GM21737 (cell line): ENCODE measurements at regions not wholly inside any gene's neighbourhood (a gene's known extent, or its start where the extent isn't known, plus 50 kb on each side); places are given as distances from the start of the nearest gene placed in this dataset.

ENCODE experiments used
- ATAC-seq: cut with Tn5 transposase; IDR thresholded peaks from one replicate; pipeline ENCODE4 v1.9.1; 2021; ENCODE audit warnings: mild to moderate bottlenecking, moderate library complexity; ENCODE audit not compliant: unreplicated experiment

- ATAC-seq: no peak
Measured at GRCh38 chr10:44769450-44769849, 141.7 kb upstream of the TMEM72 start.

GRCh38 chr10:44771233-44771995, 139.7 kb upstream of the TMEM72 start:
- ATAC-seq: no peak

- no peak for ATAC-seq
Measured at GRCh38 chr10:44773565-44773964, 137.6 kb upstream of the TMEM72 start.

- no peak for ATAC-seq
Measured at GRCh38 chr10:44774676-44775401, 136.3 kb upstream of the TMEM72 start.

GRCh38 chr10:44775402-44775741, 135.8 kb upstream of the TMEM72 start:
- no peak for ATAC-seq

- ATAC-seq: no peak
Measured at GRCh38 chr10:44776181-44776580, 135.0 kb upstream of the TMEM72 start.

GRCh38 chr10:44779511-44779910, 131.6 kb upstream of the TMEM72 start:
- ATAC-seq: no peak

GRCh38 chr10:44780426-44780825, 130.7 kb upstream of the TMEM72 start:
- no peak for ATAC-seq

- ATAC-seq: no peak
Measured at GRCh38 chr10:44781131-44781530, 130.0 kb upstream of the TMEM72 start.

GRCh38 chr10:44786286-44786850, 124.8 kb upstream of the TMEM72 start:
- ATAC-seq: no peak

GRCh38 chr10:44787480-44788075, 123.6 kb upstream of the TMEM72 start:
- no peak for ATAC-seq

- ATAC-seq: no peak
Measured at GRCh38 chr10:44788147-44789129, 122.7 kb upstream of the TMEM72 start.

- ATAC-seq: no peak
Measured at GRCh38 chr10:44792119-44792775, 118.9 kb upstream of the TMEM72 start.

- ATAC-seq: no peak
Measured at GRCh38 chr10:44799966-44800365, 111.2 kb upstream of the TMEM72 start.

- ATAC-seq: no peak
Measured at GRCh38 chr10:44801383-44802327, 109.5 kb upstream of the TMEM72 start.

GRCh38 chr10:44803862-44804261, 107.3 kb upstream of the TMEM72 start:
- no peak for ATAC-seq

GRCh38 chr10:44804661-44805060, 106.5 kb upstream of the TMEM72 start:
- no peak for ATAC-seq

GRCh38 chr10:44805466-44806210, 105.5 kb upstream of the TMEM72 start:
- no peak for ATAC-seq
